DND-41 (cell line): ENCODE measurements at regions not wholly inside any gene's neighbourhood (a gene's known extent, or its start where the extent isn't known, plus 50 kb on each side); places are given as distances from the start of the nearest gene placed in this dataset.

ENCODE experiments used
- CTCF ChIP-seq: IDR thresholded peaks from 2 replicates; pipeline ENCODE4 v1.5.1; 2012; ENCODE audit warnings: borderline replicate concordance, low read length, moderate library complexity, mild to moderate bottlenecking; ENCODE audit not compliant: poor library complexity, severe bottlenecking; ENCODE audit errors: extremely low read depth
- EZH2 ChIP-seq: IDR thresholded peaks from 3 replicates; pipeline ENCODE4 v1.6.1; 2012; ENCODE audit warnings: borderline replicate concordance, low read depth, mild to moderate bottlenecking, moderate library complexity, low read length, inconsistent platforms; ENCODE audit not compliant: severe bottlenecking

- TF ChIP-seq CTCF (no peak), EZH2 (no peak)
Measured at GRCh38 chr1:114330451-114330983, 176.8 kb upstream of the SYT6 start.
